ENCODE measurements at regions not wholly inside any gene's neighbourhood (a gene's known extent, or its start where the extent isn't known, plus 50 kb on each side); places are given as distances from the start of the nearest gene placed in this dataset.

DNA sequence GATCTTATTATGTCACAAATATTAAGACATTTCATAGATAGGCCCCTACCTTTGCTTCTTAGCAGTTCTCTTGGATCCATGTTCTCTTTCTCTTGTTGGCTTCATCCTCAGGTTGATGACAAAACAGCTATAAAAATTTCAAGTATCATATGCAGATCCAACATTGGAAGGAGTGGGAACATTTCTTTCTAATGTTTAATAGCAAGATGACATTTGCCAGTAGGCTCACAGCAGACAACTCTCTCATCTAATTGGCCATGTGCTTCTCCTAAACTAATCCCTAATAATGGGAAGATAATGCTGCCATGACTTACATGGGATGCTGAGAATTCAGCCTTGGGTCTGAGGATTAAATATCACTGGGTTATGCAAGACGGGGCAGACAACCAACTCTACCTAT is 485.5 kb upstream of the SEMA6A start:
- no peak overlapping the region for H3K4me3 ChIP-seq (ENCODE audit: low read depth, low read length)
- H3K27ac ChIP-seq (ENCODE audit: low read depth, low read length) = no peak overlapping the region
- H3K27me3 ChIP-seq (ENCODE audit: control insufficient read depth, insufficient read depth, low read length) = no peaks in the 10 kb centered on the region
- H3K9me3 ChIP-seq (ENCODE audit: control insufficient read depth, insufficient read depth, low read depth, low read length) = no peaks in the 10 kb centered on the region
- H3K36me3 ChIP-seq (ENCODE audit: control insufficient read depth, insufficient read depth, low read length) = no peaks in the 10 kb centered on the region
- no peak overlapping the region for H3K9ac ChIP-seq (ENCODE audit: low read length)
- H3K4me1 ChIP-seq (ENCODE audit: control insufficient read depth, insufficient read depth, low read length) = peaks cover 21% of the 10 kb centered on the region

DNA sequence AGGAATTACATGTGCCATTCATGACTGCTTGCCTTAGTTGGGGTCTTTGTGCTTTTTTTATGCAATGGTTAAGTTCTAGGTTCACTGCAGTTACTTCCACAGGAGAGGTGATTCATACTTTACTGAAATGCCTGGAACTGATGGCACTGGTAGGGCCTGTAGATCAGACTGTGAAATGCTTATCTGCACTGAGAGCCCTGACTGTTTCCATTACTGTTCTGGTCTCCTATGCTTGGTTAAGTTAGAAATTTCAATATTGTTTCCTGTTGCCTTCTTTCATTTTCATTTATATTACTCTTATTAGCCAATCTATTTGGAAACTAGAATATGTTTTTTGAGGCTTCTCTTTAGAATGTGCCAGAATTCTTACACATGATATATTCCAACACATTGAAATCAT is 484.1 kb upstream of the SEMA6A start:
- H3K4me3 ChIP-seq (ENCODE audit: low read depth, low read length) = no peak overlapping the region
- H3K27me3 ChIP-seq (ENCODE audit: control insufficient read depth, insufficient read depth, low read length) = no peaks in the 10 kb centered on the region
- H3K9me3 ChIP-seq (ENCODE audit: control insufficient read depth, insufficient read depth, low read depth, low read length) = no peaks in the 10 kb centered on the region
- H3K27ac ChIP-seq (ENCODE audit: low read depth, low read length) = no peak overlapping the region
- no peaks in the 10 kb centered on the region for H3K36me3 ChIP-seq (ENCODE audit: control insufficient read depth, insufficient read depth, low read length)
- no peak overlapping the region for H3K9ac ChIP-seq (ENCODE audit: low read length)
- H3K4me1 ChIP-seq (ENCODE audit: control insufficient read depth, insufficient read depth, low read length) = peaks cover 34% of the 10 kb centered on the region

DNA sequence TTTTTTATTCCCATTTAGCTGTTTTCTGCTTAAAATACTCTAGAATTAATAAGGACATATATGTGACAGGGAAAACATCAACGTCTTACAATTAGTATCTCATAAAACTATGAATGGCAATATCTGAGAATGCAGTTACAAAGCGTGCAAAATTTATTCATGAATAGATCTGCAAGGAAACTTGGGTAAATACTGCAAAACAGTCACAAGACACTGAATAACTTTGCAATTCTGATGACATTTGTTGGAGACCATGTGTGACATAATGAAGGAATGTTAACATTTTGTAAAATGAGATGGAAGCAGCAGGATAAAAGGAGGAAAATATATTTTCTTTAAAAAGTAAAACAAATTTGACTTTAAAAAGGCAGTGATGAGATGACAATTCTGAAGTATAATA is 480.9 kb upstream of the SEMA6A start:
- Histone ChIP-seq H3K27me3 (ENCODE audit: control insufficient read depth, insufficient read depth, low read length) (no peaks in the 10 kb centered on the region), H3K4me1 (ENCODE audit: control insufficient read depth, insufficient read depth, low read length) (peaks cover 46% of the 10 kb centered on the region), H3K9ac (ENCODE audit: low read length) (no peak overlapping the region), H3K9me3 (ENCODE audit: control insufficient read depth, insufficient read depth, low read depth, low read length) (no peaks in the 10 kb centered on the region), H3K36me3 (ENCODE audit: control insufficient read depth, insufficient read depth, low read length) (no peaks in the 10 kb centered on the region), H3K4me3 (ENCODE audit: low read depth, low read length) (no peak overlapping the region), H3K27ac (ENCODE audit: low read depth, low read length) (peak overlapping the region; percentile 50; the same call in 1 of the 2 replicates)

DNA sequence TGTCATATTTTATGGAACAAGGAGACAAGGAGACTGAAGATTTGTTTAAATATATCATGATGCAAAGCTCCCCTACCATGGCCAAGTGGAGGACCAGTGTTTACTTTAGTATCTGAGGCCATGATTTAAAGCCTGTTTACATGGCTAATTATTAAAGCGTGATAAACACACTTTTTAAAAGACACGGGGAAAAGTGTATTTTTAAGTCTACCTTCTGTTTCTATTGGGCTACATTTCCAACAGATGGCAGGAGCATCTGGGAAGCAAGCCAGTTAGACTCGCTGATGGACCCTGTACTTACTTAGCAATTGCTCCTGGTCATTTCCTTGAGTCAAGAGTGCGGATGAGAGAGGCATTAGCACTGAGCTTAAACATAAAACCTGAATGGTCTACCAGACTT is 480.3 kb upstream of the SEMA6A start:
- Histone ChIP-seq H3K27ac (ENCODE audit: low read depth, low read length) (peak overlapping the region; percentile 50; the same call in 1 of the 2 replicates), H3K27me3 (ENCODE audit: control insufficient read depth, insufficient read depth, low read length) (no peaks in the 10 kb centered on the region), H3K9ac (ENCODE audit: low read length) (no peak overlapping the region), H3K4me3 (ENCODE audit: low read depth, low read length) (no peak overlapping the region), H3K36me3 (ENCODE audit: control insufficient read depth, insufficient read depth, low read length) (no peaks in the 10 kb centered on the region), H3K4me1 (ENCODE audit: control insufficient read depth, insufficient read depth, low read length) (peaks cover 46% of the 10 kb centered on the region), H3K9me3 (ENCODE audit: control insufficient read depth, insufficient read depth, low read depth, low read length) (no peaks in the 10 kb centered on the region)

DNA sequence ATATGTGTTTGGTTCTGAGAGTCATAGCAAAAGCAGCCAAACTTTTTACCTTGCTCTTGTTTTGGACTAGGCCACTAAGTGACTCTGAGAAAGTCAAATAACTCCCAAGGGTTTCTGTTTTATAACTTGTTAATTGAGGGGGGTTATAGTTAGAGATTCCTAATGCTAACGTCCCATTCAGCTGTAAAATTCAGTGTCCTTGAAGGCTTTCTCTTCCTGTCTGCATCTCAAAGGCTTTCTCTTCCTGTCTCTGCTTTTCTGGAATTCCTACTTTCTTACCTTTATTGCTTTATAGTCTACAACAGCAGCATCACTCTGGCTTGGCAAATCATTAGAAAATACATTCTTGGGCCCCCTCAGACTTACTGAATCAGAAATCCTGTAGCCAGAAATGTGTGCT is 479.5 kb upstream of the SEMA6A start:
- H3K4me3 ChIP-seq (ENCODE audit: low read depth, low read length) = no peak overlapping the region

DNA sequence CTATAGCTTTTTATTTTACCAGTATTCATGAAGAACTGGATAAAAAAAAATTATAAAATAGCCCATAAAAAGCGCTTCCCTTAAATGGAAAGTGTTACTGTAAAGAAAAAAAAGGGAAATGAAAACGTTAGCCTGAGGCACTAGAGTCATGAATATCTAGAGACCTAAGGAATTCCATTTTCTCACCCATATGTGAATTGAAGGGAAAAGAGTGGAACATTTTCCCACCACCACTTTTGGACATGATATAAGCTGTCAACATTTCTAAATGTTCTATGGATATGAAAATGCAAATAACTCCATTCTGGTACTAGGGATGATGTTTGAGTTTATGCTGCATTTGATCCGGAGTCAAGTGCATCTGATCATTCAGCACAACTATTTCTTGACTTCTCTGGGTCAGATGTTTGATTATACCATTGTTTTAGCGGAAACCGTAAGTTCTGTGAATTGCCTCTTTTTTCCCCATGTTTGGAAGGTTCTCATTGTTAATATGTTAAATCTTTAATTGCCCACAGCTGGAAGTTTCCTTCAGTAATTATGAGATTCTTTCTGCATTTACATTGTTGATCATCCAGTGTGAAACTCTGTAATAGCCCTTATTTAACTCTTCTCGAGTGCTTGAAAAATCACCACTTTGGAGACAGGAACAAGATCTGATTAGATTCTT is 467.4 kb upstream of the SEMA6A start:
- Histone ChIP-seq H3K9ac (ENCODE audit: low read length) (peak overlapping the region; percentile 44), H3K9me3 (ENCODE audit: control insufficient read depth, insufficient read depth, low read depth, low read length) (peaks cover 3% of the 10 kb centered on the region; the same call in 1 of the 2 replicates), H3K36me3 (ENCODE audit: control insufficient read depth, insufficient read depth, low read length) (no peaks in the 10 kb centered on the region), H3K4me3 (ENCODE audit: low read depth, low read length) (peak overlapping the region; percentile 35; the same call in 1 of the 2 replicates), H3K27ac (ENCODE audit: low read depth, low read length) (peak overlapping the region; percentile 92), H3K4me1 (ENCODE audit: control insufficient read depth, insufficient read depth, low read length) (peaks cover 29% of the 10 kb centered on the region), H3K27me3 (ENCODE audit: control insufficient read depth, insufficient read depth, low read length) (no peaks in the 10 kb centered on the region)

More for the DNA sequence above, 479.5 kb upstream of the SEMA6A start:
- Histone ChIP-seq H3K27ac (ENCODE audit: low read depth, low read length) (peak overlapping the region; percentile 50), H3K9me3 (ENCODE audit: control insufficient read depth, insufficient read depth, low read depth, low read length) (no peaks in the 10 kb centered on the region), H3K27me3 (ENCODE audit: control insufficient read depth, insufficient read depth, low read length) (no peaks in the 10 kb centered on the region), H3K36me3 (ENCODE audit: control insufficient read depth, insufficient read depth, low read length) (no peaks in the 10 kb centered on the region), H3K4me1 (ENCODE audit: control insufficient read depth, insufficient read depth, low read length) (peaks cover 43% of the 10 kb centered on the region), H3K9ac (ENCODE audit: low read length) (no peak overlapping the region)

DNA sequence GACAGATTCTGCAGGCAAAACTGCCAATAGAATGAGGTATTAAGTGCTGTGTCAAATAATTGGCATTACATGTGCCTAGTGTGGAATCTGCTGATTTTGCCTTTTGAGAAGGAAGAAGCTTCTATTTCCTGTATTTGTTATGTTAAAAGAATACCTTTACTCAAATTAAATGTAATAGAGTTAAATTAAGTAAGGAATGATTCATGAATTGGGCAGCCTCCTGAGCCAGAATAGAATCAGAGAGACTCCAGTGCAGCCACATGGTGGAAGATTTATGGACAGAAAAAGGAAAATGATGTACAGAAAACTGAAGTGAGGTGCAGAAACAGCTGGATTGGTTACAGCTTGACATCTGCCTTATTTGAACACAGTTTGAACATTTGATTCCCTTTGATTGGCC is 464.4 kb upstream of the SEMA6A start:
- no peak overlapping the region for H3K9ac ChIP-seq (ENCODE audit: low read length)
- H3K4me1 ChIP-seq (ENCODE audit: control insufficient read depth, insufficient read depth, low read length) = peaks cover 27% of the 10 kb centered on the region
- no peaks in the 10 kb centered on the region for H3K27me3 ChIP-seq (ENCODE audit: control insufficient read depth, insufficient read depth, low read length)
- no peak overlapping the region for H3K27ac ChIP-seq (ENCODE audit: low read depth, low read length)
- no peak overlapping the region for H3K4me3 ChIP-seq (ENCODE audit: low read depth, low read length)
- no peaks in the 10 kb centered on the region for H3K36me3 ChIP-seq (ENCODE audit: control insufficient read depth, insufficient read depth, low read length)
- H3K9me3 ChIP-seq (ENCODE audit: control insufficient read depth, insufficient read depth, low read depth, low read length) = peaks cover 8% of the 10 kb centered on the region; the same call in 1 of the 2 replicates

DNA sequence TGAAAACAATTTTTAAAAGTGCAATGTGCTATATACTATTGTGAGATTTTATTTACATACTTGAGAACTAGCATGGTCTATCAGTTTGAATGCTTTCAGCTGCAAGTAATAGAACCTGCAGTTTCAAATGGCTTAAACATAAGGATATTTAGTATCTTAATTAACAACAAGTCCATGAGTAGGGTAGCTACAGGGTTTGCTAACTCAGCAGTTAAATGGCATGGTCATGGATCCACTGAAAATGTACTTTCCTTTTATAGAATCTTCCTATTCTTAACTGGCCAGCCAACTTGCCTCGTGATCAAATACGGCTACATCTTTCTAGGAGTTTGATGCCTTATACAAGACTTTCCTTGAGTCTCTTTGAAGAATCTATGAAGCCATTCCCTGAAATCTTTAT is 452.8 kb upstream of the SEMA6A start:
- H3K36me3 ChIP-seq (ENCODE audit: control insufficient read depth, insufficient read depth, low read length) = no peaks in the 10 kb centered on the region
- no peak overlapping the region for H3K27ac ChIP-seq (ENCODE audit: low read depth, low read length)
- no peak overlapping the region for H3K4me3 ChIP-seq (ENCODE audit: low read depth, low read length)
- H3K9ac ChIP-seq (ENCODE audit: low read length) = no peak overlapping the region
- H3K27me3 ChIP-seq (ENCODE audit: control insufficient read depth, insufficient read depth, low read length) = no peaks in the 10 kb centered on the region
- 0 out of 2 replicates have a peak, but pooled peaks cover 4% of the 10 kb centered on the region for H3K9me3 ChIP-seq (ENCODE audit: control insufficient read depth, insufficient read depth, low read depth, low read length)
- H3K4me1 ChIP-seq (ENCODE audit: control insufficient read depth, insufficient read depth, low read length) = no peaks in the 10 kb centered on the region

DNA sequence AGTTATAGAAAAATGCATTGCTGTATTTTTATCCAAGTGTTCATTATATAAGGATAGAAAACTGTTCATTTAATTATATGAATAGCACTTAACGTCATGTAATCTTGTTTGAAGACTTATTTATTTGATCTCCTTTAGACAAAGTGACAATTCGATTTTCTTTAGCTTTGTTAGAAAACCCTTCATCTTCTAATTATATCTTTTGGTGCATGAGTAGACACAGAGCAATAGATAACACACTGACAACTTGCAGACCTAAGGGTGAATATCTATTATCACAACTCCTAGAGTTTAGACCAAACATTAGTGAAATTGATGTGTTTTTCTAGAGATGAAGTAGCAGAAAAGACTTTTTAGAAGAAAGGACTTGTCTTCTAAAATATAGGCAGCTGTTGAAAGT is 446.4 kb upstream of the SEMA6A start:
- no peak overlapping the region for H3K4me3 ChIP-seq (ENCODE audit: low read depth, low read length)
- H3K27me3 ChIP-seq (ENCODE audit: control insufficient read depth, insufficient read depth, low read length) = no peaks in the 10 kb centered on the region
- H3K4me1 ChIP-seq (ENCODE audit: control insufficient read depth, insufficient read depth, low read length) = peaks cover 9% of the 10 kb centered on the region; the same call in 1 of the 2 replicates
- no peak overlapping the region for H3K27ac ChIP-seq (ENCODE audit: low read depth, low read length)
- no peak overlapping the region for H3K9ac ChIP-seq (ENCODE audit: low read length)
- no peaks in the 10 kb centered on the region for H3K36me3 ChIP-seq (ENCODE audit: control insufficient read depth, insufficient read depth, low read length)
- no peaks in the 10 kb centered on the region for H3K9me3 ChIP-seq (ENCODE audit: control insufficient read depth, insufficient read depth, low read depth, low read length)

DNA sequence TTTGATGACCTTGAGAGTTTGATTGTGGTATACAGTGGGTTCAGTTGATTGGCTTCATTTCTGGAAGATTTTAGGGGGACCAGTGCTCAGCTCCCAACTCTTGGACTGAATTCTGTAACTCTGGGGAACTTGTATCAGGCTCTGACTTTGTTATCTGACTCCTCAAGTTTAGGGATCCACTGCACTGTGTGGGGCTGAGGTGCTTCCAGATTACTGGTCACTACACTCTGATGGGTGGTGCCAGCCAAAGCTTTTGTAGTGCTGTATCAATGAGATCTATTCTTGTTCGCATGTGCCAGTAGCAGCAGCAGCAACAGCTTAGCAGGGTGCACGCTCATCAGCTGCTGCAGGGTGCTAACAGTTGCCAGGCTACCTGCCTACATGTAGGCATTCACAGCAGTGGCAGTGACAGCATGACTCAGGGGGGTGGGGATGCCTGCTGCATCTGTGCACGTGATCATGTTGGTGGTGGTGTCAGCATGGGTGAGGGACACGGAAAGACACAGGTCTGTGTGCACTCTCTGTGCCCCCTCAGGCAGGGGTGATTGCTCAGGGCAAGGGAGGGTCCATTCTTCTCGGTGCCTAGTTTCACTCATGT is 438.8 kb upstream of the SEMA6A start:
- Histone ChIP-seq H3K4me3 (ENCODE audit: low read depth, low read length) (no peak overlapping the region), H3K27me3 (ENCODE audit: control insufficient read depth, insufficient read depth, low read length) (no peaks in the 10 kb centered on the region), H3K27ac (ENCODE audit: low read depth, low read length) (no peak overlapping the region), H3K4me1 (ENCODE audit: control insufficient read depth, insufficient read depth, low read length) (peaks cover 8% of the 10 kb centered on the region; the same call in 1 of the 2 replicates), H3K9me3 (ENCODE audit: control insufficient read depth, insufficient read depth, low read depth, low read length) (peaks cover 9% of the 10 kb centered on the region; the same call in 1 of the 2 replicates), H3K36me3 (ENCODE audit: control insufficient read depth, insufficient read depth, low read length) (no peaks in the 10 kb centered on the region), H3K9ac (ENCODE audit: low read length) (no peak overlapping the region)

DNA sequence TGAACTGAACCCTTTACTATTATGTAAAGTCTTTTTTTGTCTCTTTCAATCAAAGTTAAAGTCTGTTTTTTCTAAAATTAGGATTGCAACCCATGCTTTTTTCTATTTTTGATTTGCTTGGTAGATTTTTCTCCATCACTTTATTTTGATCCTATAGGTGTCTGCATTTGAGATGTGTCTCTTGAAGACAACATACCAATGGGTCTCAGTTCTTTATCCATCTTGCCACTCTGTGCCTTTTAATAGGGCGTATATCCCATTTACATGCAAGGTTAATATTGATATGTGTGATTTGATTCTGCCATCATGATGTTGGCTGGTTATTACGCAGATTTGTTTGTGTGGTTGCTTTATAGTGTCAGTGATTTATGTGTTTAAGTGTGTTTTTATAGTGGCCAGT is 436.0 kb upstream of the SEMA6A start:
- Histone ChIP-seq H3K9ac (ENCODE audit: low read length) (no peak overlapping the region), H3K27me3 (ENCODE audit: control insufficient read depth, insufficient read depth, low read length) (no peaks in the 10 kb centered on the region), H3K27ac (ENCODE audit: low read depth, low read length) (no peak overlapping the region), H3K4me3 (ENCODE audit: low read depth, low read length) (no peak overlapping the region), H3K36me3 (ENCODE audit: control insufficient read depth, insufficient read depth, low read length) (no peaks in the 10 kb centered on the region), H3K9me3 (ENCODE audit: control insufficient read depth, insufficient read depth, low read depth, low read length) (peaks cover 14% of the 10 kb centered on the region; the same call in 1 of the 2 replicates), H3K4me1 (ENCODE audit: control insufficient read depth, insufficient read depth, low read length) (0 out of 2 replicates have a peak, but pooled peaks cover 5% of the 10 kb centered on the region)
